ENCODE measurements at regions not wholly inside any gene's neighbourhood (a gene's known extent, or its start where the extent isn't known, plus 50 kb on each side); places are given as distances from the start of the nearest gene placed in this dataset.

GRCh38 chr5:155076379-155076778, 62.8 kb downstream of the KIF4B start:
- TF ChIP-seq CTCF (IDR thresholded peaks at IDR 0.05; ENCODE audit: borderline replicate concordance, extremely low read depth, insufficient read depth), result no peak
- no peak for FAIRE-seq

DNA sequence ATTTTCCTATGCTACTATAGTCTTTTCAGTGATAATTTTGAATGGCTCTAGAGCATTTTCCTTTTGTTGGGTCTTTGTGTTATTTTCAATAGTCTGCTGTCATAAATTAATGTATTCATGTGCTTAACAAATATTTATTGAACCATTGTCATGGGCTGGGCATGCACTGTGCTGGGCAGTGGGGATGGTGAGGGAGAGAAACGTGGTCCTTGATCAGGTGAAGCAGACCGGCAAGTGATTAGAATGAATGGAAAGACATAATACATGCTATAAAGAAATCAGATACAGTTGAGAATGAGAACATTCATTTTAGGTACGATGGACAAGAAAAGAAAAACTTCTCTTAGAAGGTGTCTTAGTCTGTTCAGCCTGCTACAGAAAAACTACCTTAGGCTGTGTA, 66.1 kb downstream of the KIF4B start:
- intact Hi-C loops (cut with DNase I), result no loop called here
- FAIRE-seq, result no peak
- Histone ChIP-seq H3K4me3 (ENCODE audit: low read length in 3 of 3) (no peak overlapping the region), H3K9ac (ENCODE audit: low read length in 3 of 3) (no peak overlapping the region), H3K27me3 (ENCODE audit: control insufficient read depth, insufficient read depth, low read length) (no peaks in the 10 kb centered on the region), H3K4me1 (ENCODE audit: control insufficient read depth in 2 of 3, insufficient read depth in 2 of 3, low read depth in 1 of 3, low read length in 3 of 3) (no peaks in the 10 kb centered on the region), H3K9me3 (ENCODE audit: control insufficient read depth in 2 of 3, insufficient read depth in 1 of 3, low read length in 3 of 3) (no peaks in the 10 kb centered on the region), H3K36me3 (ENCODE audit: control insufficient read depth in 2 of 3, insufficient read depth in 3 of 3, low read length in 3 of 3) (no peaks in the 10 kb centered on the region), H3K27ac (ENCODE audit: low read depth in 2 of 2, low read length in 2 of 2) (no peak overlapping the region)
- no peak for TF ChIP-seq CTCF (IDR thresholded peaks at IDR 0.05; ENCODE audit: borderline replicate concordance, extremely low read depth, insufficient read depth)
- no peak for DNase-seq

More at GRCh38 chr5:155076379-155076778, 62.8 kb downstream of the KIF4B start:
- DNase-seq, result no peak
- Histone ChIP-seq H3K9ac (ENCODE audit: low read length in 3 of 3) (no peak overlapping the region), H3K4me1 (ENCODE audit: control insufficient read depth in 2 of 3, insufficient read depth in 2 of 3, low read depth in 1 of 3, low read length in 3 of 3) (no peaks in the 10 kb centered on the region), H3K9me3 (ENCODE audit: control insufficient read depth in 2 of 3, insufficient read depth in 1 of 3, low read length in 3 of 3) (no peaks in the 10 kb centered on the region), H3K27me3 (ENCODE audit: control insufficient read depth, insufficient read depth, low read length) (no peaks in the 10 kb centered on the region), H3K4me3 (ENCODE audit: low read length in 3 of 3) (no peak overlapping the region), H3K36me3 (ENCODE audit: control insufficient read depth in 2 of 3, insufficient read depth in 3 of 3, low read length in 3 of 3) (no peaks in the 10 kb centered on the region), H3K27ac (ENCODE audit: low read depth in 2 of 2, low read length in 2 of 2) (no peak overlapping the region)
- intact Hi-C loops (cut with DNase I), result no loop called here

GRCh38 chr5:155080721-155081120, 67.2 kb downstream of the KIF4B start:
- Histone ChIP-seq H3K4me1 (ENCODE audit: control insufficient read depth in 2 of 3, insufficient read depth in 2 of 3, low read depth in 1 of 3, low read length in 3 of 3) (no peaks in the 10 kb centered on the region), H3K36me3 (ENCODE audit: control insufficient read depth in 2 of 3, insufficient read depth in 3 of 3, low read length in 3 of 3) (no peaks in the 10 kb centered on the region), H3K27me3 (ENCODE audit: control insufficient read depth, insufficient read depth, low read length) (no peaks in the 10 kb centered on the region), H3K9me3 (ENCODE audit: control insufficient read depth in 2 of 3, insufficient read depth in 1 of 3, low read length in 3 of 3) (no peaks in the 10 kb centered on the region), H3K4me3 (ENCODE audit: low read length in 3 of 3) (no peak overlapping the region), H3K9ac (ENCODE audit: low read length in 3 of 3) (no peak overlapping the region), H3K27ac (ENCODE audit: low read depth in 2 of 2, low read length in 2 of 2) (no peak overlapping the region)
- FAIRE-seq (no peak), DNase-seq (peak in 2 of 5 donors; percentile 35 to 49)
- no peak for TF ChIP-seq CTCF (IDR thresholded peaks at IDR 0.05; ENCODE audit: borderline replicate concordance, extremely low read depth, insufficient read depth)
- intact Hi-C loops (cut with DNase I), result no loop called here

GRCh38 chr5:155081618-155082017, 68.1 kb downstream of the KIF4B start:
- DNase-seq (no peak), FAIRE-seq (no peak)
- H3K27ac ChIP-seq (ENCODE audit: low read depth in 2 of 2, low read length in 2 of 2), result no peak overlapping the region
- TF ChIP-seq CTCF (IDR thresholded peaks at IDR 0.05; ENCODE audit: borderline replicate concordance, extremely low read depth, insufficient read depth), result no peak
- H3K36me3 ChIP-seq (ENCODE audit: control insufficient read depth in 2 of 3, insufficient read depth in 3 of 3, low read length in 3 of 3), result no peaks in the 10 kb centered on the region
- no peaks in the 10 kb centered on the region for H3K4me1 ChIP-seq (ENCODE audit: control insufficient read depth in 2 of 3, insufficient read depth in 2 of 3, low read depth in 1 of 3, low read length in 3 of 3)
- H3K9ac ChIP-seq (ENCODE audit: low read length in 3 of 3), result no peak overlapping the region
- intact Hi-C loops (cut with DNase I), result no loop called here
- no peaks in the 10 kb centered on the region for H3K27me3 ChIP-seq (ENCODE audit: control insufficient read depth, insufficient read depth, low read length)
- no peak overlapping the region for H3K4me3 ChIP-seq (ENCODE audit: low read length in 3 of 3)
- no peaks in the 10 kb centered on the region for H3K9me3 ChIP-seq (ENCODE audit: control insufficient read depth in 2 of 3, insufficient read depth in 1 of 3, low read length in 3 of 3)

Measured in kidney (tissue), 13 donors.